ENCODE measurements at regions not wholly inside any gene's neighbourhood (a gene's known extent, or its start where the extent isn't known, plus 50 kb on each side); places are given as distances from the start of the nearest gene placed in this dataset.

- DNase-seq = no peak
- TF ChIP-seq CTCF (IDR thresholded peaks at IDR 0.05) = no peak
- no peak for TF ChIP-seq POLR2A (IDR thresholded peaks at IDR 0.05)
- H3K4me1 ChIP-seq (replicated peaks in 1 of 2) = no peaks in the 10 kb centered on the region
- H3K27ac ChIP-seq = no peak overlapping the region
- no peaks in the 10 kb centered on the region for H3K27me3 ChIP-seq
- intact Hi-C loops (cut with DNase I) = no loop called here
- WGBS, 4 donors = 83 to 88% (median 87%) methylated on average over 4 of the region's 4 CpGs
- no peaks in the 10 kb centered on the region for H3K9me3 ChIP-seq (replicated peaks in 1 of 3)
- H3K4me3 ChIP-seq = no peak overlapping the region
- no peaks in the 10 kb centered on the region for H3K36me3 ChIP-seq (replicated peaks in 1 of 2)
These were observed 140.1 kb upstream of the INHBA start for GRCh38 chr7:41842956-41843355.

DNA sequence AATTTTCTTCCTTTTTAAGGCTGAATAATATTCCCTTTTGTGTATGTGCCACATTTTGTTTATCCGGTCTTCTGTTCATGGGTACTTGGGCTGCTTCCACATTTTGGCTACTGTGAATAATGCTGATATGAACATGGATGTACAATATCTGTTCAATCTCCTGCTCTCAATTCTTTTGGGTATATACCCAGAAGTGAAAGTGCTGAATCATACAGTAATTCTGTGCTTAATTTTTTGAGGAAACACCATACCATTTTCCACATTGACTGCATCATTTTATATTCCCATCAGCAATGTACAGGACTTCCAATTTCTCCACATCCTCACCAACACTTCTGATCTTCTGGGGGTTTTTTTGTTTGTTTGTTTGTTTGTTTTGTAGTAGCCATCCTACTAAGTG is 135.0 kb upstream of the INHBA start:
- DNase-seq = no peak
- H3K4me1 ChIP-seq (replicated peaks in 1 of 2) = no peaks in the 10 kb centered on the region
- H3K27me3 ChIP-seq = no peaks in the 10 kb centered on the region
- H3K36me3 ChIP-seq (replicated peaks in 1 of 2) = no peaks in the 10 kb centered on the region
- no peak overlapping the region for H3K4me3 ChIP-seq
- intact Hi-C loops (cut with DNase I) = no loop called here
- 68 to 84% (median 75%) methylated on average over 1 of the region's 1 CpG for WGBS, 4 donors
- TF ChIP-seq CTCF (IDR thresholded peaks at IDR 0.05) (no peak), POLR2A (IDR thresholded peaks at IDR 0.05) (no peak)
- H3K27ac ChIP-seq = no peak overlapping the region
- H3K9me3 ChIP-seq (replicated peaks in 1 of 3) = no peaks in the 10 kb centered on the region

GRCh38 chr7:41835976-41836530 is 133.2 kb upstream of the INHBA start:
- Histone ChIP-seq H3K27ac (no peak overlapping the region), H3K36me3 (replicated peaks in 1 of 2) (no peaks in the 10 kb centered on the region), H3K4me1 (replicated peaks in 1 of 2) (no peaks in the 10 kb centered on the region), H3K9me3 (replicated peaks in 1 of 3) (no peaks in the 10 kb centered on the region), H3K4me3 (no peak overlapping the region), H3K27me3 (no peaks in the 10 kb centered on the region)
- WGBS, 4 donors = 68 to 79% (median 69%) methylated on average over 4 of the region's 4 CpGs
- TF ChIP-seq CTCF (IDR thresholded peaks at IDR 0.05) (no peak), POLR2A (IDR thresholded peaks at IDR 0.05) (no peak)
- DNase-seq = no peak
- intact Hi-C loops (cut with DNase I) = no loop called here

DNA sequence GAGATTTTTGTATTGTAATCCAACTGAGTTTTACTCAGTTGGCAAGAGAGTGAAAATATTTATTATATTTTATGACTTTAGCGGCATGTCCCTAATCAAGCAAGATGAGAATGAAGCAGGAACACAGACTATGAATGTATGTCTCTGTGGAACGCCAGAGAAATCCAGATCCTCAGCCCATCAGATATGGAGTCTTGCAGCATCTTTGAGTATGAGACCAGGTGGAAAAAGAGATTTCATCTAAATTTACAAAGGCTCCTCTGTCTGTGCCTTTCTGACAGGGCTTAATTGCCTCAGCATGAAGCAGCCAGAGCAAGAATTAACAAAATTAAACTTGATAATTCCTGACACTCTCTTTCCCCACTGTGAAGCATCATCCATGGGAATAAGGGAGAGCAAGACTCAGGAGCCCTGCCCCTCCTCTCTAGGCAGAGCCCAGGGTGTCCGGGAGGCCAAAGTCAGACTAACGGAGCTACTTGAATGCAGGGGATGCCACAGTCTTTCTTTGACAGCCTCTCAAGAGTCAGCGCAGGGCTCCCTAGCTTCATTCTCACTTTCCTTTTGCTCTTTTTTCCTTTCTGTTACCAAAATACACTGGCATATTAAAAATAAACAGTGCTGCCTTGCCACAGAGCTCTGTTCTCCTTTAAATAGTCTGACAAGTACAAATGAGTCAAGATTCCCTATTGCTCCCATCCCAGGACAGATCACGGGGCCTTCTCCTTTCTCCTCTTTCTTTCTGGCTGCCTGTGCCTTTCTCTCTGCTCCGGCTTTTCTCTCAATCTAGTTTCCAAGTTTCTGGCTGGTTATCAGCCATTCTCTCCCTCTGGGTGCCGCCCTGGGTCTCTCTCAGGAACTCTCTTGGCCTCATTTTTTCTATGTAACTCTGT is 132.2 kb upstream of the INHBA start:
- WGBS, 4 donors = 73 to 75% (median 74%) methylated on average over 8 of the region's 8 CpGs
- no peak overlapping the region for H3K4me3 ChIP-seq
- no peaks in the 10 kb centered on the region for H3K4me1 ChIP-seq (replicated peaks in 1 of 2)
- H3K36me3 ChIP-seq (replicated peaks in 1 of 2) = no peaks in the 10 kb centered on the region
- H3K27me3 ChIP-seq = no peaks in the 10 kb centered on the region
- TF ChIP-seq CTCF (IDR thresholded peaks at IDR 0.05) (no peak), POLR2A (IDR thresholded peaks at IDR 0.05) (no peak)
- no peaks in the 10 kb centered on the region for H3K9me3 ChIP-seq (replicated peaks in 1 of 3)
- intact Hi-C loops (cut with DNase I) = no loop called here
- DNase-seq = no peak
- no peak overlapping the region for H3K27ac ChIP-seq
